Central memory CD8-positive, alpha-beta T cell (primary cell): ENCODE measurements at regions not wholly inside any gene's neighbourhood (a gene's known extent, or its start where the extent isn't known, plus 50 kb on each side); places are given as distances from the start of the nearest gene placed in this dataset.

Experiments
- ATAC-seq: fragments of 150-1000 bp; cut with Tn5 transposase; replicated peaks from 2 replicates; pipeline ENCODE4 v1.10.0; 2022; ENCODE audit warnings: mild to moderate bottlenecking, moderate FRiP score, moderate number of reproducible peaks; ENCODE audit not compliant: poor library complexity, severe bottlenecking; ENCODE audit errors: extremely low read depth
- DNase-seq, 2 donors: peaks; one replicate each; pipeline ENCODE4 v3.0.0; 2021; ENCODE audit warnings: low spot score in 2 of 2
- H3K27ac Mint-ChIP-seq: one replicate; pipeline ENCODE4 v1.8.0; 2022; ENCODE audit warnings: low read depth, mild to moderate bottlenecking, moderate library complexity, mixed read lengths
- H3K27me3 Mint-ChIP-seq: one replicate; pipeline ENCODE4 v1.8.0; 2022; ENCODE audit warnings: mixed read lengths
- H3K36me3 Mint-ChIP-seq: one replicate; pipeline ENCODE4 v1.8.0; 2022; ENCODE audit warnings: mild to moderate bottlenecking, moderate library complexity, mixed read lengths; ENCODE audit not compliant: insufficient read depth
- H3K4me1 Mint-ChIP-seq: one replicate; pipeline ENCODE4 v1.8.0; 2022; ENCODE audit warnings: mixed read lengths
- H3K4me3 Mint-ChIP-seq: one replicate; pipeline ENCODE4 v1.8.0; 2022; ENCODE audit warnings: mild to moderate bottlenecking, moderate library complexity, mixed read lengths
- H3K9me3 Mint-ChIP-seq: one replicate; pipeline ENCODE4 v1.8.0; 2022; ENCODE audit warnings: mixed read lengths

GRCh38 chr6:145339089-145339488 lies 396.2 kb downstream of the EPM2A start:
- Mint-ChIP-seq H3K4me1 (no peaks in the 10 kb centered on the region), H3K36me3 (no peaks in the 10 kb centered on the region), H3K27me3 (peaks cover 23% of the 10 kb centered on the region), H3K9me3 (no peaks in the 10 kb centered on the region), H3K27ac (no peak overlapping the region), H3K4me3 (no peak overlapping the region)
- DNase-seq (no peak), ATAC-seq (no peak)

DNA sequence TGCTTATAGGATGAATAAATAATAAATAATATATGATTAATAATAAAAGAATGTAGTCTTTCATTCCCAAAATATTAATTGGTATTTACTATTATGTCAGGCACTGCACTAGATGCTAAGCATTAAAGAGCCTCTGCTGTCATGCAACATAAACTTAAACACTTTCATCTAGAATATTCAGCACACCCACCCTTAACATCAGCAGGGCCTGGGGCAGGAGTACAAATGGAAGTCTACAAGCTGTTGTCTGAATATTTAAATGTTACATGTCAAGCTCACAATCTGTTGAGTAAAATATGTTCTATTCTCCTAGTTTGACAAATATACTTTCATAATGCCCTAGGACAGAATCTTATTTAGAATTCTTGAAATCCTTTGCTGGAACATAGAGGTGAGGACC lies 395.1 kb downstream of the EPM2A start:
- H3K4me1 Mint-ChIP-seq = no peaks in the 10 kb centered on the region
- no peak for ATAC-seq
- no peaks in the 10 kb centered on the region for H3K36me3 Mint-ChIP-seq
- no peak overlapping the region for H3K4me3 Mint-ChIP-seq
- no peaks in the 10 kb centered on the region for H3K9me3 Mint-ChIP-seq
- no peak for DNase-seq
- no peak overlapping the region for H3K27ac Mint-ChIP-seq
- peaks cover 27% of the 10 kb centered on the region for H3K27me3 Mint-ChIP-seq

GRCh38 chr6:145345094-145345493 lies 390.2 kb downstream of the EPM2A start:
- H3K36me3 Mint-ChIP-seq = no peaks in the 10 kb centered on the region
- H3K4me1 Mint-ChIP-seq = no peaks in the 10 kb centered on the region
- H3K9me3 Mint-ChIP-seq = no peaks in the 10 kb centered on the region
- peaks cover 64% of the 10 kb centered on the region for H3K27me3 Mint-ChIP-seq
- no peak overlapping the region for H3K4me3 Mint-ChIP-seq
- no peak for ATAC-seq
- H3K27ac Mint-ChIP-seq = no peak overlapping the region
- DNase-seq = no peak

DNA sequence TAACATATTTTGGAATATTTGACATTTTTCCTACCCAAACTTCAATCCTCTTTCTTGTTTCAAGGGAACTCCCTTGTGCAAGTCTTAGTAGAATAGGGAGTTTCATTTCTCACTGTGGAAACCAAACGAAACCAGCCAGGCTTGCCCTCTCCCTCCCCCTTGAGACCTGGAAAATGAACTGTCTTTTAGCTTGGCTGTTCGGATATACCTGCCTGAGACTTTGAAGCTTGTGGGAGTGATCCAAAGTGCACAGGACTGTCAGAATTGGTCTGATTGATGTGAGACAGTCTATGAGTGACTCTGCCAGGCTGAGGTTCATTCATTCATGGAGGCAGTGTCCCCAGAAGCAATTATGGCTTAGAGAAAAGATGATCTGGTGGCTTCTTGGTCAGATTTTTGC lies 388.1 kb downstream of the EPM2A start:
- no peaks in the 10 kb centered on the region for H3K36me3 Mint-ChIP-seq
- no peaks in the 10 kb centered on the region for H3K9me3 Mint-ChIP-seq
- H3K4me1 Mint-ChIP-seq = no peaks in the 10 kb centered on the region
- H3K27ac Mint-ChIP-seq = no peak overlapping the region
- no peak overlapping the region for H3K4me3 Mint-ChIP-seq
- H3K27me3 Mint-ChIP-seq = peaks cover 70% of the 10 kb centered on the region
- ATAC-seq = no peak
- no peak for DNase-seq

DNA sequence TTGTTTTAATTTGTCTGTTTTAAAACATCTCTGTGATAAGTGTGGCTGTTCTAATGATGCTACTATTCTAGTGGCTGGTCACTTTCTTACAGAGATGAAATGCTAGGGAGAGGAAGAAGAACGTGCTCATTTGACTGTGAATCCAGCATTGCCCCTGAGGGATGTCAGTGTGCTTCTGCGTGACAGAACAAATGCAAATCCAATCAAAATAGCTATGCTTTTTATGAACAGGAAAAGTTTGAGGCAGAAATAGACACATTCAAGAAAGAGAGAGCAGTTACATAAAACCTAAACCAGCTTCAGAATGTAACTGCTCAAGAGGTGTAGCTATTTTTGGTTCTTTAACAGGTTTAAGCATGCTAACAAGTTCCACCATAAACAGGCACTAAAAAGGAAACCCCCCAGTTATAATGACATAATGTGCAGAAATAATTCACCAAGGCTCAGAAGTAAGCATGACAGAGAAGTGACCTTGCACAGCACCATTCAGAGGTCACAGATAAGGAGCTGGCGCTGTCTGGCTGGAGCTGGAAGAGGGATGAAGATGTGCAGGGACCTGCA lies 385.3 kb downstream of the EPM2A start:
- no peaks in the 10 kb centered on the region for H3K9me3 Mint-ChIP-seq
- no peak for DNase-seq
- no peak for ATAC-seq
- H3K4me1 Mint-ChIP-seq = no peaks in the 10 kb centered on the region
- no peak overlapping the region for H3K27ac Mint-ChIP-seq
- peaks cover 68% of the 10 kb centered on the region for H3K27me3 Mint-ChIP-seq
- H3K36me3 Mint-ChIP-seq = no peaks in the 10 kb centered on the region
- H3K4me3 Mint-ChIP-seq = no peak overlapping the region

- H3K4me3 Mint-ChIP-seq = no peak overlapping the region
- no peaks in the 10 kb centered on the region for H3K4me1 Mint-ChIP-seq
- DNase-seq (no peak), ATAC-seq (no peak)
- no peaks in the 10 kb centered on the region for H3K36me3 Mint-ChIP-seq
- H3K27me3 Mint-ChIP-seq = peaks cover 63% of the 10 kb centered on the region
- no peak overlapping the region for H3K27ac Mint-ChIP-seq
- no peaks in the 10 kb centered on the region for H3K9me3 Mint-ChIP-seq
Observed at GRCh38 chr6:145350928-145351327, 384.4 kb downstream of the EPM2A start.

DNA sequence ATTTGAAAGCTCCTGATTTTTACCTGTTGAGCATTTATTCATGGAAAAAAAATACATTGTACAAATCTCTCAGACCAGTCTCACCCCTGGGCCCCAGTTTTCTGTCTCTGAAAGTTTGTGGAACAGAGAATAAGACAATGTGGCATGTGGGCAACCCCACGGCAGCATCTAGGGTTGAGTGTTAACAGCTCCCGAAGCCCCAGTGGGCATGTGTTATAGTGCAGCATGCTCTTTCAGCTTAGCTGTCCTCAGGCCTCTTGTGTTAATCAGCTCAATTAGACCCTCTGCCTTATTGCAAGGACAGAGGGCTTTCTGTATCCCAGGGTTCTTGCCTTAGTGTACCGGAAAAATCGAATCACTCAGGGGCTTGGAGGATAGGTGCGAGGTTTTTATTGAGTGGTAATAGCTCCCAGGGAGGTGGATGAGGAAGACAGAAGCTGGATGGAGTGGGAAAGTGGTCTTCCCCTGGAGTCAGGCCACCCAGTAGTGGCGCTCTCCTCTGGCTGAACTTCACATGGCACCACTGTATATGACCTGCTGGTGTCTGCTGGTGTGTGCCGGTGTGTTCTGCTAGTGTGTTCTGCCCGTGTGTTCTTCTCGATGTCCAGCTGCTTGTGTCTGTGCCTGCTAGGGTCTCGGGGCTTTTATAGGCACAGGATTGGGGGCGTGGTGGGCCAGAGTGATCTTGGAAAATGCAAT lies 382.8 kb downstream of the EPM2A start:
- Mint-ChIP-seq H3K9me3 (no peaks in the 10 kb centered on the region), H3K4me1 (no peaks in the 10 kb centered on the region), H3K4me3 (no peak overlapping the region), H3K27me3 (peaks cover 51% of the 10 kb centered on the region), H3K27ac (no peak overlapping the region), H3K36me3 (no peaks in the 10 kb centered on the region)
- ATAC-seq (no peak), DNase-seq (no peak)

DNA sequence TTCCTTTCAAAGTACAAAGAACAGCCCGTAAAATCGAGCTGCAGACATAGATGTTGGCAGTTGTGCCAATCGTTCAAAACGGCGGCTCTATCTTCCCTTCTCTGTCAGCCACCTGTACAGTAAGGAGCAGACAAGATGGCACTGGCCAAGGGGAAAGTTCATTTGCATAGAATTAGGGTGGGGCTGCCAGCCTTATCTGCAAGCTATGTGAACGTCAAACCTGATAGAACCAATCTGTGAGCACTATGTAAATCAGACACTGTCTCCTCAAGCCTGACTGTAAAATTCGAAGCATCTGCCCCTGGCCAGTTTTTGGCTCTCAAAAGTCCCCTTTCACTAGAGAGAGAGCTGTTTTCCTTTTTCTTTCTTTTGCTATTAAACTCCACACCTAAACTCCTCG lies 374.5 kb downstream of the EPM2A start:
- H3K27ac Mint-ChIP-seq = no peak overlapping the region
- no peak for ATAC-seq
- H3K4me3 Mint-ChIP-seq = no peak overlapping the region
- no peaks in the 10 kb centered on the region for H3K4me1 Mint-ChIP-seq
- peaks cover 40% of the 10 kb centered on the region for H3K27me3 Mint-ChIP-seq
- no peaks in the 10 kb centered on the region for H3K36me3 Mint-ChIP-seq
- no peak for DNase-seq
- H3K9me3 Mint-ChIP-seq = no peaks in the 10 kb centered on the region

DNA sequence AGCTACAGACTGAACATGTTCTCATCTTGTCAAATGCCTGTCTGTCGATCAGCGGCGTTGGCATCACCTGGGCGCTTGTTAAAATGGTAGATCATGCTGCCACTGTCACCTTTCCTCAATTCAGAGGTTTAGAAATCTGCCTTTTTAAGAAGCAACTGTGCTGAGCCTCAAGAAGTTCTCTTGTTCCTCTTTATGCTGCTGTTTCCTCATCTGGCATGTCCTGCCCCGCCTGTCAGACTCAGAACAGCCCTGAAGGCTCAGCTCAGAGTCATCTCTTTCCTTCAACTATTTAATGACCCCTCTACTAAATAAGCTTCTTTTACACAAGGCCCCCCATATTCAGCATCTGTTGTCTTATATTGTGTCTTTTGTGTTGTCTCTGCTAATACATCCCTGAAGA lies 368.2 kb downstream of the EPM2A start:
- Mint-ChIP-seq H3K4me1 (peaks cover 5% of the 10 kb centered on the region), H3K27me3 (no peaks in the 10 kb centered on the region), H3K9me3 (peaks cover 5% of the 10 kb centered on the region), H3K36me3 (no peaks in the 10 kb centered on the region), H3K4me3 (no peak overlapping the region), H3K27ac (no peak overlapping the region)
- no peak for DNase-seq
- no peak for ATAC-seq

- Mint-ChIP-seq H3K4me1 (peaks cover 7% of the 10 kb centered on the region), H3K27ac (no peak overlapping the region), H3K36me3 (no peaks in the 10 kb centered on the region), H3K4me3 (no peak overlapping the region), H3K9me3 (peaks cover 6% of the 10 kb centered on the region), H3K27me3 (no peaks in the 10 kb centered on the region)
- DNase-seq = no peak
- no peak for ATAC-seq
Observed at GRCh38 chr6:145368075-145368474, 367.2 kb downstream of the EPM2A start.

DNA sequence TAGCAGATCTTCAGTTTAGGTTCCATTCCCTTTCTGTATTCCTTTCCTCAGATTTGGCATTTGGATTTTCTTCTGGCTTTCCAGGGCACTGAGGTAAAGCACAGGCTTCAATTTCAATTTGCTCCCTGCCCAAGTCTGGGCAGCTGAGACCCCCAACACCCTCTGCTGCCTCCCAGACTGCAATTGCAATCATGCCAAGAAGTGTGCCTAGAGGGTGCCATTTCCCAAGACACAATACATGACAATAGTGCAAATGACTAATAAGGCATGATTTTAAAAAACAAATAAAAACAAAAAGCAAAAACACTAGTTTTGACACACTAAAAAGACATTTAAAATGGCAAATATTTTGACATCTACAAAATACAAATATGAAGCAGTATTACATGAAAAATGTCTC lies 364.8 kb downstream of the EPM2A start:
- Mint-ChIP-seq H3K4me3 (no peak overlapping the region), H3K36me3 (no peaks in the 10 kb centered on the region), H3K27ac (no peak overlapping the region), H3K9me3 (peaks cover 6% of the 10 kb centered on the region), H3K27me3 (no peaks in the 10 kb centered on the region), H3K4me1 (peaks cover 7% of the 10 kb centered on the region)
- DNase-seq (no peak), ATAC-seq (no peak)

- H3K4me1 Mint-ChIP-seq = peaks cover 7% of the 10 kb centered on the region
- H3K36me3 Mint-ChIP-seq = no peaks in the 10 kb centered on the region
- peak overlapping the region; percentile 2 for H3K4me3 Mint-ChIP-seq
- ATAC-seq (peak; percentile 92), DNase-seq (no peak)
- peak overlapping the region; percentile 61 for H3K27ac Mint-ChIP-seq
- H3K27me3 Mint-ChIP-seq = no peaks in the 10 kb centered on the region
- peaks cover 6% of the 10 kb centered on the region for H3K9me3 Mint-ChIP-seq
Observed at GRCh38 chr6:145372671-145373151, 362.6 kb downstream of the EPM2A start.

DNA sequence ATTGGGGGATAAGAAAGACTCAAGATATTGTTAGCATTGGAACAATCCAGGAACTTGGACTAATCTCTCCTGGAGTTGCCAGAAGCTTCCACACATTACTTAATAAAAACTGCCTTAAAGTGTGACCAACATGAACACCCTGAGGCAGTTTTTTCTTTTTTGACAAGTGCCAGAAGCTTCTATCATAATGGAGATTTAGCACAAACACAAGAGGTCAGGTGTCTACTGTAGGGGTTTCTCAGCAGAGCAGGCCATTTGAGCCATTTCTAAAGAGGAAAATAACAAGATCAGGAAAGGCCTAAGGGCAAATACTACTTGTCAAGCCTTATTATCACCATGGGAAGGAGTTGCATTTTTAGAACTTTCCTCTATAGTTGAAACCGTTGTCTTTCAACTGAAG lies 361.5 kb downstream of the EPM2A start:
- Mint-ChIP-seq H3K27me3 (peaks cover 8% of the 10 kb centered on the region), H3K36me3 (no peaks in the 10 kb centered on the region), H3K4me1 (peaks cover 7% of the 10 kb centered on the region), H3K9me3 (peaks cover 6% of the 10 kb centered on the region), H3K4me3 (no peak overlapping the region), H3K27ac (peak overlapping the region; percentile 61)
- ATAC-seq (no peak), DNase-seq (no peak)
